Upper lobe of left lung (tissue), 4 donors: ENCODE measurements at regions not wholly inside any gene's neighbourhood (a gene's known extent, or its start where the extent isn't known, plus 50 kb on each side); places are given as distances from the start of the nearest gene placed in this dataset.

Experiments
- CTCF ChIP-seq, 6 experiments: fragments of 450-650 bp in 4 of 6; fragments of 200-600 bp in 2 of 6; sonication (generic) in 2 of 6; IDR thresholded peaks; one replicate each; pipeline ENCODE4 v1.5.1; 2016 to 2019; ENCODE audit warnings: antibody characterized with exemption in 6 of 6
- POLR2A ChIP-seq, 4 donors: fragments of 450-650 bp; IDR thresholded peaks; one replicate each; pipeline ENCODE4 v1.5.1; 2016 to 2017; ENCODE audit warnings: antibody characterized with exemption in 4 of 4, mild to moderate bottlenecking in 2 of 4
- POLR2AphosphoS5 ChIP-seq, 2 donors: sonication (generic); formaldehyde crosslinking; IDR thresholded peaks; one replicate each; pipeline ENCODE4 v1.5.1; 2017; ENCODE audit warnings: antibody characterized with exemption in 2 of 2

GRCh38 chr18:64253222-64253621, 104.3 kb upstream of the LINC00305 start:
- no peak for TF ChIP-seq POLR2A (IDR thresholded peaks at IDR 0.05)
- TF ChIP-seq CTCF (IDR thresholded peaks at IDR 0.05), result no peak
- no peak for TF ChIP-seq POLR2AphosphoS5 (IDR thresholded peaks at IDR 0.05)
